ENCODE measurements at regions not wholly inside any gene's neighbourhood (a gene's known extent, or its start where the extent isn't known, plus 50 kb on each side); places are given as distances from the start of the nearest gene placed in this dataset.

DNA sequence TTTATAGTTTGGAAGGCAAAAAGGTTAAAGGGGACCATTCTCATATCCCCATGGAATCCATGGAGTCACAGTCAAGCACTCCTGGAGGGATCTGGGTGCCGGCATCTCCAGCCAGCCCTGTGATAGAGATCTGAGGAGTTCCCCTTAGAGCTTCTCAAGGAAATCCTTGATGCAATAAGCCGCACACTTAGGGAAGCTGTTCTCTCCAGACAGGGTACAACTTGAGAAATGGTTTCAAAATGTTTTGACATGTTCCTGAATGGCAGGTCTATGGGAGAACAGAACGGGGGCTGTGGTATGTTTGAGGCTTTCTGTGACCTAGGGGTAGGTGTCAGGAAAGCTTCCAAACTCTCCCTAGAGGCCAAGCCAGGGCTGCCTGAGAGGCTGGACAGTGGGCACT is 292.9 kb downstream of the TLE3 start:
- intact Hi-C loops (cut with DNase I) = no loop called here
- no peak for DNase-seq (ENCODE audit: missing footprints)

GRCh38 chr15:69805248-69805953 is 292.3 kb downstream of the TLE3 start:
- DNase-seq (ENCODE audit: missing footprints) (no peak), ATAC-seq (peak; percentile 28)
- intact Hi-C loops (cut with DNase I) = no loop called here

More for the DNA sequence above, 292.9 kb downstream of the TLE3 start:
- peak; percentile 31 for ATAC-seq

- DNase-seq (ENCODE audit: missing footprints) (no peak), ATAC-seq (no peak)
- intact Hi-C loops (cut with DNase I) = no loop called here
Observed at GRCh38 chr15:69806287-69806915, 291.3 kb downstream of the TLE3 start.

- intact Hi-C loops (cut with DNase I) = no loop called here
- DNase-seq (ENCODE audit: missing footprints) = peak; percentile 79
- no peak for ATAC-seq
Observed at GRCh38 chr15:69807721-69808120, 290.0 kb downstream of the TLE3 start.

- DNase-seq (ENCODE audit: missing footprints) (no peak), ATAC-seq (no peak)
- intact Hi-C loops (cut with DNase I) = no loop called here
Observed at GRCh38 chr15:69808756-69809155, 289.0 kb downstream of the TLE3 start.

GRCh38 chr15:69809421-69809820 is 288.3 kb downstream of the TLE3 start:
- ATAC-seq = no peak
- intact Hi-C loops (cut with DNase I) = no loop called here
- DNase-seq (ENCODE audit: missing footprints) = no peak

DNA sequence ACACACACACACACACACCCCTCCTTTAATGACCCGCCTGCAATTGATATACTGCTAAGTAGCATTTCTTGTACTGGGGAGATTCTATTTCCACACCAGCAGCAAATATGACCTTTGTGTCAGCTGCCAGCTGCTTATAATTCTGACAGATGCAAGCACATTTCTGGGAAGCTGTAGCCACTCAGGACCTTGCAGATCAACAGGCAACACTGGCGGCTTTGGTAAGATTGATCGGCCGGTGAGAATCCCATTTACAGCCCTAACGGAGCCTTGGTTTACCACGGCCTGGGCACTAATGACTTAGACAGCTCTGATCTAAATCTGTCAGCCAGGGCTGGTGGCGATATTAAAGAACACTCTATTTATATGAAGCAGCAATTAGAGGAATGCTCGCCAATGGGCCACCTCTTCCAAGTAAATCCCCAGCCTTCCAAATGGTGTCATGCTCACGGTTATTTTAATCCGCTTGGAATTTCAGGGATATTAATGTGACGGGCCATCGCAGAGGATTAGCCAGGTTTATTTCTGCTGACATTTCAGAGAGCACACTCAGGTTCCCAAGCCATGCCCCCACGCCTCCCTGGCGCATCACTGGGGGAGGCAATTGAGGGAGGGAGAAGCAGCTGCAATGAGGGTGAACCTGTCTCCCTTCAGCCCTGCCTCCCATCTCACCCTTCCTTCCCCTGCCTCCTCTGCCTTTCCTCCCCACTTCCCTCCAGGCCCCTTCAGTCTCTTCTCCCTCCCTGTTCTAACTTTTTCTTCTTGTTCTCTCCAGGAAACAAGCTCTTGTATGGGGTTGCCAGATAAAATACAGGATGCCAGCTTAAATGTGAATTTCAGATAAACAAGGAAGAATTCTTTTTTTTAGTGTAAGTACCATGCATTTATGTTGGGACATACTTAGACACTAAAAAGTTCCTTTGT is 287.0 kb downstream of the TLE3 start:
- ATAC-seq = peak; percentile 66
- no peak for DNase-seq (ENCODE audit: missing footprints)
- intact Hi-C loops (cut with DNase I) = no loop called here

DNA sequence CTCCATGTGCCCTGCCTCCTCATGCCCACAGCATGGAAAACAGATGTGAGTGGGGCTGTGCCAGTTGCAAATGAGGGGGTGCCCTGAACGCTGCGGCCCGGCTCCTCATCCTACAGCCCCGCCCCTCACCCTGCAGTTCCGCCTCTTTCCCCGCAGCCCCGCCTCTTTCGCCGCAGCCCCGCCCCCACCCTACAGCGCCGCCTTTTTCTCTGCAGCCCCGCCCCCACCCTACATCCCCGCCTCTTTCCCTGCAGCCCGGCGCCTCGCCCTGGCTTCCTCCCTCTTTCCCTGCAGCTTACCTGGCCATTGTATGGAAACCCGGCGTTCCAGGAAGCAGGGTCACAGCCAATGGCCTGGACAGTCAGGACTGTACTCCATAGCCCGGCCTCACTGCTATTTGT is 284.9 kb downstream of the TLE3 start:
- DNase-seq (ENCODE audit: missing footprints) = no peak
- intact Hi-C loops (cut with DNase I) = no loop called here
- no peak for ATAC-seq

- intact Hi-C loops (cut with DNase I) = no loop called here
- no peak for ATAC-seq
Observed at GRCh38 chr15:69813881-69814280, 283.8 kb downstream of the TLE3 start.

DNA sequence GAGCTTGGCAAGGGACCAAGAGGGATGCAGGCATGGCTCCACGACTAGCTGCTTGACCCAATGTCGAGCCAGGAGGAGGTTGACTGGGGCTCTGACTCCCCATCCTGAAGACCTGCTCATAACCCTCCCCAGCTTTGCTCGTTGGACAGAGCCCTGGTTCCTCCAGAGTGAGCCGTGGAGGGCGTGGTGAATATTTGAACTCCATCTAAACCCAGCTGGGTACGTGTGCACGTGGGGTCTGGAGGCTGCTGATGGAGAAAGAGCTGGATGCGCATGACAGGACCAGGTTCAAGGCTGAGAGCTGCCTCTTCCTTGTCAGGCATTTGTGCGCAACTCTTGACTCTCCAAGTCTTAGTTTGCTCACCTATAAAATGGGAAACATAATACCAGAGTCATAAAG is 282.8 kb downstream of the TLE3 start:
- ATAC-seq = no peak
- intact Hi-C loops (cut with DNase I) = no loop called here

More at GRCh38 chr15:69813881-69814280, 283.8 kb downstream of the TLE3 start:
- DNase-seq (ENCODE audit: missing footprints) = no peak

GRCh38 chr15:69815793-69816192 is 281.9 kb downstream of the TLE3 start:
- DNase-seq (ENCODE audit: missing footprints) (no peak), ATAC-seq (no peak)
- intact Hi-C loops (cut with DNase I) = no loop called here

More for the DNA sequence above, 282.8 kb downstream of the TLE3 start:
- no peak for DNase-seq (ENCODE audit: missing footprints)

GRCh38 chr15:69816522-69816921 is 281.2 kb downstream of the TLE3 start:
- DNase-seq (ENCODE audit: missing footprints) = no peak
- ATAC-seq = no peak
- intact Hi-C loops (cut with DNase I) = no loop called here

DNA sequence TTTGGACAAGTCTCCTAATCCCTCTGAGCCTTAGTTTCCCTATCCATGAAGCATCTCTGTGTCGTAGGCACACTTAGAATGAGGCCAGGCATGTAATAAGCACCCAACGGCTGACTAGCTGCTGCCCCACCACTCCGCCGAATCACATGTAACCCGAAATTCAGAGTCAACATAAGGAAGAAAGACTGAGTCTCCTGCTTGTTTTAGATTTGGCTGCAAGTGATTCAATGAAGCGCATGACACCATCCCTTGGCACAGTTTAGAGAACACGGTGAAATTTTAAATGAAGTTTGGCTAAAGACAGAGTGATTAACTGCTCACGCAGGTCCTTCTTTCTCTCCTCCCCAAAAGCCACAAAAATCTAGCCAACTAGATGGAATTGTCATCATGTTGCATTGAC is 279.2 kb downstream of the TLE3 start:
- intact Hi-C loops (cut with DNase I) = no loop called here
- DNase-seq (ENCODE audit: missing footprints) = no peak
- ATAC-seq = no peak

DNA sequence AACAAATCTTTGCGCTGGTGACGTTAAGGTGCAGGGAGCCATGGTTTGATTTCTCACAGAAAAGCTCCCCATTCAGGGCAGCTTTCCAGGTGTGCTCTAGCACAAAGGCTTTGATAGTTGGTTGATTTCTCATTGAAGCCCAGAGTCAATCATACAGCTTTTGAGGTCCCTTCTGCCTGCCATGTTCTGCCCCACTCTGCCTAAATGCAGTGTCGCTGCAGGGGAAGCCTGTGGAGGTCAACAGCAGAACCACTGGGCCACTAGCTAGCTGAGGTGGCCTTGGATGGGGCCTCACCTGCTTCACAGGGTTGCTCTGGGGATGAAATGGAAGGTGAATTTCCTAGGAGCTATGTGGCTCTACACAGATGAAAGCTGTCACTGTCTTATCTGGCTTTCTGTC is 278.3 kb downstream of the TLE3 start:
- no peak for DNase-seq (ENCODE audit: missing footprints)
- no peak for ATAC-seq
- intact Hi-C loops (cut with DNase I) = no loop called here

DNA sequence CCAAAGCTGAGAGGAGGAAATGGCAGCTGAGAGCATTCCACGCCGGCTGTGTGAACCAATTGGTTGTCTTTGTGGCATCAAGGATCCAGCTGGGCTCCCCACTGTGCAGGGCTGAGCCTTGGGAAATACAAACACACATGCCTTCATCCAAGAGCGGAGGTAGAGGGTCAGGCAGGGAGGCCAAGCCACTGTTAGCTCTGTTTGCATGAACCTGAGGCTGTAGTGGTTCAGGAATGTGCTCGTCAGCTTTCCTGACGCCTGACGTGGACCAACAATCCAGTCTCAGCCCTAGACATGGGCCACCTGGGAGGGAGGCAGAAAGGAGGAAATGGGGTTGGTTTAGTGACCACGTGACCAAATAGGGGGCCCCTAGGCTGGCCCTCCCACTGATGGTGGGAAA is 276.9 kb downstream of the TLE3 start:
- intact Hi-C loops (cut with DNase I) = no loop called here
- DNase-seq (ENCODE audit: missing footprints) (no peak), ATAC-seq (no peak)

DNA sequence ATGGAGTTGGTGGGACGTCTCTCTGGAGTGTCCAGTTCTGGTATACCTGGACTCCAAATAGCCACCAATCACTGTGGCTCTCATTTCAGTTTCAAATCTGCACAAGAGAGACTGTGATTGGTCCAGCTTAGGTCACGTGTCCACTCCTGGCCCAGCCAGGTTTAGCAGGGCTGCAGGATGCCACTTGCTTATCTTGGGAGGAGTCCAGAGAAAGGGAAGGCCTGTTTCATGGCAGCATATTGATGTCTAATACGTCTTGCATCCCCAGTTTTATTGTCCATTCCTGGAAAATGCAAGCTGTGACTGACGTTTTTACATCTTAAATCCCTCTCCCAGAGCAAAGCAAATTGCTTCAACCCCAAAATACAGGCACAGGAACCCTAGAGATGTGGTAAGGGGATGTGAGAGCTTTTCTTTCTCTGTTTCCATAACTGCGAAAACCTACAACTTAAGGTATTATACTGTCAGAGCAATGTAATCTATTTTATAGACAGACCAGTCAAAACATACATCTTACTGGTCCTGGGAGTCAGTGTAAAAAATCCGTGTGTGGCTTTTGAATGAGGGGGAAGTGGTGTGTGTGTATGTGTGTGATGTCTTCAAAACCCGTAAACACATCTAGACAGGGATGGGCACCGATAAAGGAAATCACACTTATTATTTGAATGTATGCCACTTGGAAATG is 274.4 kb downstream of the TLE3 start:
- DNase-seq (ENCODE audit: missing footprints) (no peak), ATAC-seq (no peak)
- intact Hi-C loops (cut with DNase I) = no loop called here

DNA sequence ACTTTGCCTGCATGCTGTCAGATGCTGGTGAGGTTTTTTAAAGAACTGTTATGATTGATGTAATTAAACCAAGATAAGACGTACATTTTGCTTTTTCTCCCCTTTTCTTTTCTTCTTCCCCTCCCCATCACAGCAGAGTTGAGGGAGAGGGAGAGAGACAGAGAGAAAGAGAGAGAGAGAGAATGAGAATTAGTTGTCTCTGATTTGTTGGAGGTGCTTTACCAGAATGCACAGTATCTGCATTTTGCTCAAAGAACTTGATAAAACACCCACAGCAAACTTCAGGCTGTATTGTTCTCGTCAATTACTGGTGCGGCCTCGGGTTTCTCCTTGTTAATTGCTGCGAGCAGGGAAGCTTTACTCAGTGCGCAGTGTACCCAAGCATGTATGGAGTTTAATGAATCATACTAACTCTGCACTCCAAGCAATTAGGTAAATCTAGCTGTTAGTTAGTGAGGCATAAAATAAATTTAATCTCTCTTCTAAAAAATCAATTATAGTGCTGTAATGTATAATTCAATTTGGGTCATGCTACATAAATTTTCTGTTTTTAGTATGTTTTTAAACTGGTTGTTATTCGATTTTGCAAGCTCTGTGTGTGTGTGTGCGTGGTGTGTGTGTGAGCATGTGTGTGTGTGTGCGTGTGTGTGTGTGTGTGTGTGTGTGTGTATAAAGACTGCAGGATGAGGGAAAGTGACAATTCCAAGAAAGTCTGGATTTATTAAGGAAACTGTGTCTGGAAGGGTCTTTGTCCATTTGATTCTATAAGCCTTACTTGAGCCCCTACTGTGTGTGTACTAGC is 273.4 kb downstream of the TLE3 start:
- no peak for ATAC-seq

GRCh38 chr15:69824877-69825406 is 272.8 kb downstream of the TLE3 start:
- intact Hi-C loops (cut with DNase I) = no loop called here
- ATAC-seq (no peak), DNase-seq (ENCODE audit: missing footprints) (no peak)

More for the DNA sequence above, 273.4 kb downstream of the TLE3 start:
- DNase-seq (ENCODE audit: missing footprints) = no peak
- intact Hi-C loops (cut with DNase I) = no loop called here

All from Right ventricle myocardium inferior (tissue), 1 donor.